Mesothelial cell of epicardium (in vitro differentiated cells): ENCODE measurements at regions not wholly inside any gene's neighbourhood (a gene's known extent, or its start where the extent isn't known, plus 50 kb on each side); places are given as distances from the start of the nearest gene placed in this dataset.

ENCODE experiments used
- DNase-seq, 2 experiments: peaks; one replicate each; pipeline ENCODE4 v3.0.0; 2021; ENCODE audit warnings: low spot score in 2 of 2; ENCODE audit not compliant: unreplicated experiment in 2 of 2
- H3K27ac Mint-ChIP-seq: 2 replicates; pipeline ENCODE4 v1.8.0; 2021; ENCODE audit warnings: mixed read lengths
- H3K27me3 Mint-ChIP-seq: 2 replicates; pipeline ENCODE4 v1.8.0; 2021; ENCODE audit warnings: low read depth, mixed read lengths
- H3K36me3 Mint-ChIP-seq: 2 replicates; pipeline ENCODE4 v1.8.0; 2021; ENCODE audit warnings: mixed read lengths
- H3K4me1 Mint-ChIP-seq: 2 replicates; pipeline ENCODE4 v1.8.0; 2021; ENCODE audit warnings: mixed read lengths
- H3K4me3 Mint-ChIP-seq: 2 replicates; pipeline ENCODE4 v1.8.0; 2021; ENCODE audit warnings: mild to moderate bottlenecking, moderate library complexity, mixed read lengths
- H3K9me3 Mint-ChIP-seq: 2 replicates; pipeline ENCODE4 v1.8.0; 2021; ENCODE audit warnings: mixed read lengths
- TF ChIP-seq, protein P1 (sequence below): fragments of 200-600 bp; sonication (generic); IDR thresholded peaks from one replicate; pipeline ENCODE4 v1.5.0; 2021; ENCODE audit warnings: antibody characterized with exemption; ENCODE audit not compliant: unreplicated experiment

DNA sequence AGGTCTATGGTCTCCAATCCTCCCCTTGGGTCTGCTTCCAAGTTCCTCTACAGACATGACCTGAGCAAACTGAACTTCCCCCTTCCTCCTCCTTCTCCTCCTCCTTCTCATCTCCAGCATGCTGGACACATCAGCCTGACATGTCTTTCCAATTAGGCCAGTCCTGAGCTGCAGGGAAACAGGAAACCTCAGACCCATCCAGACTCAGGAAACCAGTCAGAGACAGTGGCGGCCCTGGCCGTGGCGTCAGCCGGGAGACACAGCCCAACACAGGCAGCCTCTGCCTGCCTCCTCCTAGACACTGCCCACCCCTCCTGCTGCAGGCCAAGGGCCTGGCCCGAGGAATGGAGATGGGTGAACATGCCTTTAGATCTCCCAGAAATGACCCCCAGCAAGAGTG lies 468.8 kb downstream of the BCL11B start:
- H3K4me3 Mint-ChIP-seq = no peak overlapping the region

DNA sequence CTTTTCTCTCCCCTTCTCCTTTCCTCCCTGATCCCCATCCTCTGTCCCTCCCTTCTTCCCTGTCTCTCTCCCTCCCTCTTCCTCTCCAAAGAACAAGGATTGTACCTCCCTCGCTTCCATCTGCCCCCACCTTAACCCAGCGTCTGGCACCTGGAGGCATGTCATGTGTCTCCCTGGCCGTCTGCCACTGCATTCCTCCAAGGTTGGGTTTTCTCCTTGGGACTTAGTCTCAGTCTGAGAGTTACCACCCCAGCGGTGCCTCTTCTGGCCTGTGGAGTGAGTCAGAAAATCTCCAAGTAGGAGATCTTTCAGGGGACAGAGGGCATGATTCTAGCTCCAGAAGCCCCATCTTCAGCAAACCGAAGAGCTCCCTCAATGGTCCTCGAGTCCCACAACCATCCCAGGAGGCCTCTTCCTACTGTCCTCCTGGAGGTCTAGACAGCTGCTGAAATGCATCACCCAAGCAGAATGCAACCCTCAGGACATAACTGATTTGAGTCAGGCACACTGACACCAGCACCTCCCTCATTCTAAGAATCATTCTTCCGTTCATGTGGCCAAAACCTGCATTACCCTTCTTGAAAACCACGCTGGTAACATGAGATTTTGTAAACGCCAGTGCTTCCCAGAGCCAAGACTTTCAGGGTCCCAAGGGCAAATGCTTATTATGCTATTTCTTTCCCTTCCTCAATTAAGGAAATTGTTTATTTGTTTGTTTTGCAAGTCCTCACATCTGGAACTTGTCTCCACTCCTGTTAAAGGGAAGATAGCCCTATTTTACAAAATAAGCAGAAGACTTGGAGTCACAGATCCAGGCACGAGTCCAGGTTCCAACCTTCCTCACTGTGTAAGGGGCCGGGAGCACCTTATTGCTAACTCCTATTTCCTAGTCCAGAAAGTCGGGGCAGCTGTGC lies 463.2 kb downstream of the BCL11B start:
- Mint-ChIP-seq H3K27ac (peak overlapping the region; percentile 72), H3K4me1 (peaks cover 53% of the 10 kb centered on the region), H3K36me3 (no peaks in the 10 kb centered on the region), H3K4me3 (no peak overlapping the region), H3K27me3 (peaks cover 8% of the 10 kb centered on the region), H3K9me3 (peaks cover 6% of the 10 kb centered on the region)
- TF ChIP-seq, protein P1, sequence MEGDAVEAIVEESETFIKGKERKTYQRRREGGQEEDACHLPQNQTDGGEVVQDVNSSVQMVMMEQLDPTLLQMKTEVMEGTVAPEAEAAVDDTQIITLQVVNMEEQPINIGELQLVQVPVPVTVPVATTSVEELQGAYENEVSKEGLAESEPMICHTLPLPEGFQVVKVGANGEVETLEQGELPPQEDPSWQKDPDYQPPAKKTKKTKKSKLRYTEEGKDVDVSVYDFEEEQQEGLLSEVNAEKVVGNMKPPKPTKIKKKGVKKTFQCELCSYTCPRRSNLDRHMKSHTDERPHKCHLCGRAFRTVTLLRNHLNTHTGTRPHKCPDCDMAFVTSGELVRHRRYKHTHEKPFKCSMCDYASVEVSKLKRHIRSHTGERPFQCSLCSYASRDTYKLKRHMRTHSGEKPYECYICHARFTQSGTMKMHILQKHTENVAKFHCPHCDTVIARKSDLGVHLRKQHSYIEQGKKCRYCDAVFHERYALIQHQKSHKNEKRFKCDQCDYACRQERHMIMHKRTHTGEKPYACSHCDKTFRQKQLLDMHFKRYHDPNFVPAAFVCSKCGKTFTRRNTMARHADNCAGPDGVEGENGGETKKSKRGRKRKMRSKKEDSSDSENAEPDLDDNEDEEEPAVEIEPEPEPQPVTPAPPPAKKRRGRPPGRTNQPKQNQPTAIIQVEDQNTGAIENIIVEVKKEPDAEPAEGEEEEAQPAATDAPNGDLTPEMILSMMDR = no peak
- no peak for DNase-seq

More for the DNA sequence above, 468.8 kb downstream of the BCL11B start:
- Mint-ChIP-seq H3K9me3 (peaks cover 6% of the 10 kb centered on the region), H3K27me3 (no peaks in the 10 kb centered on the region), H3K4me1 (peaks cover 45% of the 10 kb centered on the region), H3K36me3 (no peaks in the 10 kb centered on the region), H3K27ac (no peak overlapping the region)
- no peak for DNase-seq
- TF ChIP-seq, protein P1 = no peak

DNA sequence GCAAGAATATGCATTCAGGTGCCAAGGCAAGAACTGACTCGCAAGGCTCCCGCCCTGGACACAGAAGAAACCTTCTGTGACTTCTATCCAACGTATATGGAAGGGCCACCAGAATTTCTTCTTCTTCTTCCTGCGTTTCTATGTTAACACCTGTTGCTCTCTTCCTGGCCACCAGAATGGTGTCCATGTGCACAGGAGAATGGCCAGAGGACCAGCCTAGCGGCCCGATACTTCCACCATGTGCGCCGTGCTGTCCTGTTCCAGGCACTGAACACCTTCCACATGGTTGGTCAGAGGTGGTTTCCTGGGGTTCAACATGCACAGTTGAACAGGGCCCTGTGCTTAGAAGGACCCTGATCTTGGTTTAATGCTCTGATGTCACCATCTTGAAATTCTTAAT lies 455.8 kb downstream of the BCL11B start:
- Mint-ChIP-seq H3K27me3 (peaks cover 21% of the 10 kb centered on the region), H3K27ac (no peak overlapping the region), H3K36me3 (no peaks in the 10 kb centered on the region), H3K4me3 (no peak overlapping the region), H3K4me1 (peaks cover 40% of the 10 kb centered on the region), H3K9me3 (no peaks in the 10 kb centered on the region)
- DNase-seq = no peak
- TF ChIP-seq, protein P1 = no peak

DNA sequence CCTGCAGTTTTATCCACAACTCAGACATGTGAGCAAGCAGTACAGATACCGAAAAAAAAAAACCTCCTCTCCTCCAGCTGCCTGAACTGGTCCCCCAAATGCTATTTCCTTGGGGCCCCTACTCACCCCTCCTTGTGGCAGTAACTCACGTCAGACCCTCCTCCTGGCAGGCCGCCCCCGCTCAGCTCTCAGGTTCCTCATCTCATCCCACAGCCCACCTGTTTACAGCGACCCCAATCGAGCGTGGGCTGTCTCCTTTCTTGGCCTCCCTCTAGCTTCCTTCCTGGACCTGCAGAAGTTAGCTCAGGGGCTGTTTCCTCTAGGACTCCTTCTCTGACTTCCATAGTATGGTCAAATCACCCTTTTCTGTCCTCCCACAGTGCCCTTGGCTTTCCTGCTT lies 455.3 kb downstream of the BCL11B start:
- Mint-ChIP-seq H3K4me3 (no peak overlapping the region), H3K27me3 (peaks cover 21% of the 10 kb centered on the region), H3K36me3 (no peaks in the 10 kb centered on the region), H3K27ac (no peak overlapping the region), H3K4me1 (peaks cover 40% of the 10 kb centered on the region), H3K9me3 (no peaks in the 10 kb centered on the region)
- no peak for DNase-seq
- TF ChIP-seq, protein P1 = no peak

DNA sequence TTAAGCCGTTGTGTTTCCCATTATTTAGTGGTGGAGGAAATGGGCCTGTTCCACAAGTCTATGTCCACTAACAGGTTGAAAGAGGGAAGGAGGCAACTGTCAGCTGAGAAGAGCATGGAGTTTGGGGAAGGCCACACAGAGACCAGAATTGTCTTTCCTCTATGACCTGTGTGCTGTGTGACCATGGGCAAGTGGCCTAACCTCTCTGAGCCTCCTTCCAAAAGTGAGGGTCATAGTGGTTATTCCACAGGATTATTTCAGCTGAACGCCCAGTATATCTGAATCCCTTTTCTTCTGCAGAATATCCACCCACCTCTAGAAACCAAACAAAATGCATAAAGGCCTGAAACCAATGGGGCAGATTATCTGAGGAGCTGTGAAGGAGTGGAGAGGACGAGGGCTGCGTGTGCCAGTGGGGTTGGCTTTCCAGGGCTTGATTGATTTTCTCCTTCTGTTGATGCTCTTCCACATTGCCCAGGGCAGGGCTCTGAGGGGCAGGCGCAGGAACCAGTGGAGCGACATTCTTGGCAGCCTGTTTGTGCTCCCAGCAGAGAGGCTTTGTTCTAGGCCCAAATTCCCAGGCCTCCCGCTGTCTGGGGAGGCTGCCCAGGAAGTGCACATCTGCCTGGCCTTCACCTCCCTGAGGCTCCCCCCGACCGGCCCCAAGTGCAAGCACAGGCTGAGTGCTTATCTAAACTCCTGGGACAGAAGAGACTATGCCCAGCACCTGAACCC lies 452.7 kb downstream of the BCL11B start:
- Mint-ChIP-seq H3K27ac (peak overlapping the region; percentile 90), H3K9me3 (no peaks in the 10 kb centered on the region), H3K27me3 (peaks cover 14% of the 10 kb centered on the region), H3K36me3 (no peaks in the 10 kb centered on the region), H3K4me1 (peaks cover 47% of the 10 kb centered on the region), H3K4me3 (no peak overlapping the region)
- TF ChIP-seq, protein P1 = no peak
- peak in 1 of 2 experiments; percentile 67 for DNase-seq
